ENCODE measurements at regions not wholly inside any gene's neighbourhood (a gene's known extent, or its start where the extent isn't known, plus 50 kb on each side); places are given as distances from the start of the nearest gene placed in this dataset.
"Not testable (repeated sequence)": the region's sequence is repeated elsewhere in the genome, so short reads cannot be mapped to it uniquely, and the experiment has no call there.

- Histone ChIP-seq H3K4me3 (no peak overlapping the region), H3K27ac (no peak overlapping the region), H3K27me3 (peaks cover 0 to 6% (median 3%) of the 10 kb centered on the region in 3 donors), H3K36me3 (no peaks in the 10 kb centered on the region), H3K9me3 (no peaks in the 10 kb centered on the region), H3K4me1 (no peaks in the 10 kb centered on the region)
- intact Hi-C loops (cut with DNase I; ENCODE audit: low total_unique reads) = no loop called here
- in situ Hi-C loops (cut with MboI; ENCODE audit: low sequenced_read_pairs in 4 of 4) = no loop called here
- DNase-seq (no peak), ATAC-seq (no peak)
- no peak for TF ChIP-seq CTCF (IDR thresholded peaks at IDR 0.05 in 4 of 5, conservative IDR thresholded peaks at IDR 0.05 in 1 of 5)
- TF ChIP-seq POLR2A (IDR thresholded peaks at IDR 0.05) = no peak
These were observed 124.1 kb downstream of the ZNF365 start for GRCh38 chr10:62498271-62498670.

- ATAC-seq; in situ Hi-C loops (cut with MboI; ENCODE audit: low sequenced_read_pairs in 4 of 4); H3K4me1 ChIP-seq: not testable (repeated sequence)
These were observed 125.9 kb downstream of the ZNF365 start for GRCh38 chr10:62500116-62500515.

GRCh38 chr10:62501547-62501946, 127.4 kb downstream of the ZNF365 start:
- intact Hi-C loops (cut with DNase I; ENCODE audit: low total_unique reads) = no loop called here
- peaks cover 0 to 6% (median 3%) of the 10 kb centered on the region in 3 donors for H3K27me3 ChIP-seq
- TF ChIP-seq CTCF (IDR thresholded peaks at IDR 0.05 in 4 of 5, conservative IDR thresholded peaks at IDR 0.05 in 1 of 5) (no peak), POLR2A (IDR thresholded peaks at IDR 0.05) (no peak)
- no peaks in the 10 kb centered on the region for H3K36me3 ChIP-seq
- in situ Hi-C loops (cut with MboI; ENCODE audit: low sequenced_read_pairs in 4 of 4) = no loop called here
- no peaks in the 10 kb centered on the region for H3K9me3 ChIP-seq
- no peak for DNase-seq
- H3K27ac ChIP-seq = no peak overlapping the region
- ATAC-seq = no peak
- no peak overlapping the region for H3K4me3 ChIP-seq
- no peaks in the 10 kb centered on the region for H3K4me1 ChIP-seq

More at GRCh38 chr10:62500116-62500515, 125.9 kb downstream of the ZNF365 start:
- H3K36me3 ChIP-seq; H3K9me3 ChIP-seq; H3K4me3 ChIP-seq; H3K27me3 ChIP-seq; intact Hi-C loops (cut with DNase I; ENCODE audit: low total_unique reads); H3K27ac ChIP-seq; DNase-seq: not testable (repeated sequence)

- Histone ChIP-seq H3K9me3 (no peaks in the 10 kb centered on the region), H3K36me3 (no peaks in the 10 kb centered on the region), H3K4me1 (no peaks in the 10 kb centered on the region), H3K27me3 (no peaks in the 10 kb centered on the region), H3K27ac (no peak overlapping the region), H3K4me3 (no peak overlapping the region)
- TF ChIP-seq POLR2A (IDR thresholded peaks at IDR 0.05) = no peak
- TF ChIP-seq CTCF (IDR thresholded peaks at IDR 0.05 in 4 of 5, conservative IDR thresholded peaks at IDR 0.05 in 1 of 5) = no peak
- intact Hi-C loops (cut with DNase I; ENCODE audit: low total_unique reads) (no loop called here), in situ Hi-C loops (cut with MboI; ENCODE audit: low sequenced_read_pairs in 4 of 4) (no loop called here)
- ATAC-seq (peak; percentile 56 to 71), DNase-seq (peak in 1 of 2 donors; percentile 11)
These were observed 128.9 kb downstream of the ZNF365 start for GRCh38 chr10:62502995-62503613.

GRCh38 chr10:62503872-62504271, 129.7 kb downstream of the ZNF365 start:
- Histone ChIP-seq H3K27me3 (no peaks in the 10 kb centered on the region), H3K36me3 (no peaks in the 10 kb centered on the region), H3K27ac (no peak overlapping the region), H3K4me1 (no peaks in the 10 kb centered on the region), H3K4me3 (no peak overlapping the region), H3K9me3 (no peaks in the 10 kb centered on the region)
- TF ChIP-seq CTCF (IDR thresholded peaks at IDR 0.05 in 4 of 5, conservative IDR thresholded peaks at IDR 0.05 in 1 of 5) (no peak), POLR2A (IDR thresholded peaks at IDR 0.05) (no peak)
- in situ Hi-C loops (cut with MboI; ENCODE audit: low sequenced_read_pairs in 4 of 4) (no loop called here), intact Hi-C loops (cut with DNase I; ENCODE audit: low total_unique reads) (no loop called here)
- ATAC-seq = no peak
- DNase-seq = no peak

All from gastrocnemius medialis (tissue), 4 donors.